ENCODE measurements at regions not wholly inside any gene's neighbourhood (a gene's known extent, or its start where the extent isn't known, plus 50 kb on each side); places are given as distances from the start of the nearest gene placed in this dataset.
"Not testable (repeated sequence)": the region's sequence is repeated elsewhere in the genome, so short reads cannot be mapped to it uniquely, and the experiment has no call there.

DNA sequence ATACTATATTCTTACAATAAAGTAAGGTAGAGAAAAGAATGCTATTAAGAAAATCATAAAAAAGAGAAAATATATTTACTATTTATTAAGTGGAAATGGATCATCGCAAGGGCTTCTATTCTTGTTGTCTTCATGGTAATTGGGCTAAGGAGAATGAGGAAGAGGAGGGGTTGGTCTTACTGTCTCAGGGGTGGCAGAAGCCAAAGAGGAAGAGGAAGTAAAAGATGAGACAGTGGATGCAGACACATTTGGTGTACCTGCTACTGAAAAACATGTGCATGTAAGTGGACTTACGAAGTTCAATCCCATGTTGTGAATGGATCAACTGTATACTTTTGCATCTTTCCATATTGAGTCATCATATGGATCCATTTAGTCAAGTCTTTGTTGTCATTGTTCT, 1502.1 kb upstream of the ADGRL3 start:
- ChIA-PET POLR2A (no interaction called here), CTCF (no interaction called here)
- DNase-seq (ENCODE audit: low read depth, low spot score): no peak
- no peak overlapping the region for H3K4me3 ChIP-seq (ENCODE audit: low read depth, low read length)
- TF ChIP-seq, protein P1, sequence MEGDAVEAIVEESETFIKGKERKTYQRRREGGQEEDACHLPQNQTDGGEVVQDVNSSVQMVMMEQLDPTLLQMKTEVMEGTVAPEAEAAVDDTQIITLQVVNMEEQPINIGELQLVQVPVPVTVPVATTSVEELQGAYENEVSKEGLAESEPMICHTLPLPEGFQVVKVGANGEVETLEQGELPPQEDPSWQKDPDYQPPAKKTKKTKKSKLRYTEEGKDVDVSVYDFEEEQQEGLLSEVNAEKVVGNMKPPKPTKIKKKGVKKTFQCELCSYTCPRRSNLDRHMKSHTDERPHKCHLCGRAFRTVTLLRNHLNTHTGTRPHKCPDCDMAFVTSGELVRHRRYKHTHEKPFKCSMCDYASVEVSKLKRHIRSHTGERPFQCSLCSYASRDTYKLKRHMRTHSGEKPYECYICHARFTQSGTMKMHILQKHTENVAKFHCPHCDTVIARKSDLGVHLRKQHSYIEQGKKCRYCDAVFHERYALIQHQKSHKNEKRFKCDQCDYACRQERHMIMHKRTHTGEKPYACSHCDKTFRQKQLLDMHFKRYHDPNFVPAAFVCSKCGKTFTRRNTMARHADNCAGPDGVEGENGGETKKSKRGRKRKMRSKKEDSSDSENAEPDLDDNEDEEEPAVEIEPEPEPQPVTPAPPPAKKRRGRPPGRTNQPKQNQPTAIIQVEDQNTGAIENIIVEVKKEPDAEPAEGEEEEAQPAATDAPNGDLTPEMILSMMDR (IDR thresholded peaks at IDR 0.05; ENCODE audit: insufficient read depth, low read length, missing control alignments): no peak

DNA sequence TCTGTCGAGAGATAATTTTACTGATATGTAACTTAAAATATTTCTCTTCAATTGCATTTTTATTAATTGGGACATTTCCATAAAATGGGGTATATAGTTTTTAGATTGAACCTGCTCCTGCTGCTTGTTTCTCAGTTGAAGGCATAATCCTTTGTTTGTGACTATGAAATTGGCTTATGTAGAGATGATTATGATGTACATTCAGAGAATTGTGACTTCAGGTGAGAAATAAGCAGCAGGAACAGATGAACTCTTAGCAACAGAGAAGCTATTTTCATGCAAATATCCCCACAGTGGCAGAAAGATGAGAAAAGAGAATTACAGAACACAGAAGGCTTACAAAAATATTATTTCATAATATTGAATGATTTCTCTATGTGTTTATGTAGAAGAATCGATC, 1499.5 kb upstream of the ADGRL3 start:
- POLR2A ChIA-PET: no interaction called here
- no peak overlapping the region for H3K4me3 ChIP-seq (ENCODE audit: low read depth, low read length)
- TF ChIP-seq, protein P1 (IDR thresholded peaks at IDR 0.05; ENCODE audit: insufficient read depth, low read length, missing control alignments): no peak
- no peak for DNase-seq (ENCODE audit: low read depth, low spot score)
- CTCF ChIA-PET: no interaction called here

DNA sequence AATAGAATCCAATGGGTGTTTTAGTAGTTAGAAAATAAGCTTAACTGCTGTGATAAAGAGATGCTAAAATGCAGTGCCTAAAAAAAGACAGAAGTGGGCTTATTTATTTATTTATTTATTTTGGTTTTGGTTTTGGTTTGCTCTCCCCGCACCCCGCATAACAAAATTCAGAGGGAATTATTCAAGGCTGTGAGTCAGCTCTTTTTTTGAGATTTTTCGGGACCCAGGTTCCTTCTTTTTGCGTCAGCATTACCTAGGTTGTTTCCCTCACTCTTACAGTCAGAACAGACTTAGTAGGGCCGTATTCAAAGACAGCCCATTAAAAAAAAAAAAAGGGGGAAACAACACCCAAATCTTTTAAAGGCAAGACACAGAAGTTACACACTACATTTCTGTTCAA, 1495.5 kb upstream of the ADGRL3 start:
- ChIA-PET POLR2A (no interaction called here), CTCF (no interaction called here)
- TF ChIP-seq, protein P1 (IDR thresholded peaks at IDR 0.05; ENCODE audit: insufficient read depth, low read length, missing control alignments): no peak
- no peak overlapping the region for H3K4me3 ChIP-seq (ENCODE audit: low read depth, low read length)
- no peak for DNase-seq (ENCODE audit: low read depth, low spot score)

DNA sequence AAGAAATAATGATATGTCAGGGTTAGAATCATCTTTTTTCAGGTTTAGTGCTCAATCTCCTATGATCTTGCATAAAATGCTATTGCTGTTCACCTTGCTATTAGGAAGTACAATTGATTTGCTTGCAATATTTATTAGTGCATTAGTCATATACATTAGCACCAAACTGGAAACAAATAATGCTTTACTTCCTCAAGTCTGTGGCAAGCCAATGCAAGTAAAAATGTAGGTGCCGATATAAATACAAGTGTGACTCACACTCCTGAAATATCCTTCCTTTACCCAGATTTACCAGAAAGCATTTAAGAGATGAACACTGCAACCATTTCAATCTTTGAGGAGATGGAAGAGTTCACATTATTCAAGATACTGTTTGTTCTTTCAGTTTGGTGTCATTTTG, 1487.7 kb upstream of the ADGRL3 start:
- ChIA-PET POLR2A (no interaction called here), CTCF (no interaction called here)
- no peak overlapping the region for H3K4me3 ChIP-seq (ENCODE audit: low read depth, low read length)
- DNase-seq (ENCODE audit: low read depth, low spot score): no peak
- TF ChIP-seq, protein P1 (IDR thresholded peaks at IDR 0.05; ENCODE audit: insufficient read depth, low read length, missing control alignments): no peak

DNA sequence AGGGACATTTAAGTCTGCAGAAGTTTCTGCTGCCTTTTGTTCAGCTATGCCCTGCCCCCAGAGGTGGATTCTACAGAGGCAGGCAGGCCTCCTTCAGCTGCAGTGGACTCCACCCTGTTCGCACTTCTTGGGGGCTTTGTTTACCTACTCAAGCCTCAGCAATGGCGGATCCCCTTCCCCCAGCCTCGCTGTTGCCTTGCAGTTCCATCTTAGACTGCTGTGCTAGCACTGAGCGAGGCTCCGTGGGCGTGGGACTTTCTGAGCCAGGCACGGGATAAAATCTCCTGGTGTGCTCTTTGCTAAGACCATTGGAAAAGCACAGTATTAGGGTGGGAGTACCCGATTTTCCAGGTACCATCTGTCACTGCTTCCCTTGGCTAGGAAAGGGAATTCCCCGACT, 1475.8 kb upstream of the ADGRL3 start:
- H3K4me3 ChIP-seq (ENCODE audit: low read depth, low read length); DNase-seq (ENCODE audit: low read depth, low spot score); POLR2A ChIA-PET; CTCF ChIA-PET: not testable (repeated sequence)

DNA sequence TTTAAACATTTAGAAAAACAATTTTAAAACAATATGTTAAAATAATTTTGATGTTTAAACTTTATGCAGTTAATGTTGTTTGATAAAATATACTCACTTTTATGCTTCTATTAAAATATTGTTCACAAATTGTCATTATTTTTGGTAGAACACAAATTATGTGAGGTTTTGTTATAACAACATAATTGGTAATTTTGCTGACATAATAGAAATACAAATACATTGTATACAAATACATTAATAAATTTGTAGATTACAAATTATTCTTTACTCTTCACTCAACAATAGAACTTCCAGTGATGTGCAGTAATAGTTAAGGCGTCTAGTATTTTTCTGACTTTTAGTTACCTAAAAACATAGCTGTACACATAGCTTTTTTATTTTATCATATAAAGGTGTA, 1472.4 kb upstream of the ADGRL3 start:
- H3K4me3 ChIP-seq (ENCODE audit: low read depth, low read length): no peak overlapping the region
- TF ChIP-seq, protein P1 (IDR thresholded peaks at IDR 0.05; ENCODE audit: insufficient read depth, low read length, missing control alignments): no peak
- no peak for DNase-seq (ENCODE audit: low read depth, low spot score)
- CTCF ChIA-PET: no interaction called here
- POLR2A ChIA-PET: no interaction called here

- no peak for DNase-seq (ENCODE audit: low read depth, low spot score)
- CTCF ChIA-PET: no interaction called here
- TF ChIP-seq, protein P1 (IDR thresholded peaks at IDR 0.05; ENCODE audit: insufficient read depth, low read length, missing control alignments): no peak
- H3K4me3 ChIP-seq (ENCODE audit: low read depth, low read length): no peak overlapping the region
- POLR2A ChIA-PET: no interaction called here
Observed at GRCh38 chr4:59728496-59728895, 1471.6 kb upstream of the ADGRL3 start.
